GM12878 (cell line): ENCODE measurements at regions not wholly inside any gene's neighbourhood (a gene's known extent, or its start where the extent isn't known, plus 50 kb on each side); places are given as distances from the start of the nearest gene placed in this dataset.
"Not testable (repeated sequence)": the region's sequence is repeated elsewhere in the genome, so short reads cannot be mapped to it uniquely, and the experiment has no call there.

Source experiments
- ATAC-seq: fragments of 200-7000 bp; cut with Tn5 transposase; 3 replicates; pipeline ENCODE4 v1.9.1; 2020; ENCODE audit warnings: mild to moderate bottlenecking, moderate library complexity
- BruUV-seq: library from RNA; stranded (reverse); fragments of 400-500 nt; replicated peaks from 2 replicates; lab custom pipeline; 2021; lab: Mats Ljungman, UMichigan
- CTCF ChIA-PET: fragments of 300-600 bp; sonication (Branson Sonifier 250); formaldehyde crosslinking; extraction: SDS; loops from one replicate; lab custom pipeline; 2021; ENCODE audit warnings: inconsistent platforms; lab: Yijun Ruan, JAX
- POLR2A ChIA-PET: fragments of 350-600 bp; formaldehyde crosslinking; extraction: SDS; loops from one replicate; lab custom pipeline; 2021; ENCODE audit warnings: inconsistent platforms; lab: Charles Lee
- RAD21 ChIA-PET: fragments of 300-600 bp; sonication (Branson Sonifier 250); formaldehyde crosslinking; loops from one replicate; lab custom pipeline; 2023; ENCODE audit warnings: antibody characterized with exemption; ENCODE audit not compliant: unreplicated experiment; lab: Charles Lee
- SMC1A ChIA-PET: fragments of 300-600 bp; sonication (Branson Sonifier 250); formaldehyde crosslinking; loops from one replicate; lab custom pipeline; 2023; ENCODE audit not compliant: unreplicated experiment, uncharacterized antibody; lab: Charles Lee
- DNase-seq: peaks from one replicate; pipeline ENCODE4 v3.0.0-alpha.2; 2011; ENCODE audit warnings: low read depth, low spot score
- FAIRE-seq: peaks from 3 replicates; lab custom pipeline; 2011; peaks lifted over from hg19 to GRCh38; lab: Jason Lieb, UNC
- H2AFZ ChIP-seq: 2 replicates; pipeline ENCODE4 v1.6.0; 2011; ENCODE audit warnings: low read depth, low read length, control low read depth; ENCODE audit not compliant: control insufficient read depth
- H3K27ac ChIP-seq: 2 replicates; pipeline ENCODE4 v1.5.1; 2011; ENCODE audit warnings: control low read depth; ENCODE audit not compliant: control insufficient read depth, insufficient read depth
- H3K27me3 ChIP-seq, 2 experiments: replicated peaks in 1 of 2; 2 replicates each; pipeline versions ENCODE4 v1.6.0 to v1.6.1; 2011; ENCODE audit warnings: low read length in 1 of 2; ENCODE audit not compliant: control insufficient read depth in 2 of 2, insufficient read depth in 2 of 2
- H3K36me3 ChIP-seq, 2 experiments: 2 replicates each; pipeline ENCODE4 v1.5.1; 2011; ENCODE audit warnings: low read length in 1 of 2; ENCODE audit not compliant: control insufficient read depth in 2 of 2, insufficient read depth in 2 of 2
- H3K4me1 ChIP-seq: 2 replicates; pipeline ENCODE4 v1.6.1; 2011; ENCODE audit warnings: mild to moderate bottlenecking, low read length, moderate library complexity, mixed read lengths; ENCODE audit not compliant: control insufficient read depth, insufficient read depth
- H3K4me2 ChIP-seq: 2 replicates; pipeline ENCODE4 v1.6.0; 2011; ENCODE audit warnings: control low read depth; ENCODE audit not compliant: control insufficient read depth, insufficient read depth
- H3K4me3 ChIP-seq: fragments of 200-600 bp; sonication (generic); 2 replicates; pipeline ENCODE4 v1.5.1; 2016
- H3K79me2 ChIP-seq: 2 replicates; pipeline ENCODE4 v1.6.0; 2011; ENCODE audit warnings: low read length; ENCODE audit not compliant: control insufficient read depth, insufficient read depth
- H3K9ac ChIP-seq: 2 replicates; pipeline ENCODE4 v1.8.0; 2011; ENCODE audit warnings: low read length, control low read depth, mixed read lengths; ENCODE audit not compliant: control insufficient read depth, insufficient read depth
- H3K9me3 ChIP-seq: replicated peaks from 3 replicates; pipeline ENCODE4 v1.5.1; 2011; ENCODE audit warnings: mild to moderate bottlenecking, low read length; ENCODE audit not compliant: control insufficient read depth, insufficient read depth
- H4K20me1 ChIP-seq: 2 replicates; pipeline ENCODE4 v1.6.0; 2011; ENCODE audit not compliant: control insufficient read depth, insufficient read depth
- ATF2 ChIP-seq: IDR thresholded peaks from 2 replicates; pipeline ENCODE4 v1.6.1; 2012; ENCODE audit warnings: low read length, inconsistent platforms
- BCL11A ChIP-seq: IDR thresholded peaks from 2 replicates; pipeline ENCODE4 v1.6.1; 2011; ENCODE audit warnings: low read depth, low read length
- E2F4 ChIP-seq: IDR thresholded peaks from 2 replicates; pipeline ENCODE4 v1.6.1; 2012; ENCODE audit warnings: low read depth, low read length, improper control_type of control experiment
- HCFC1 ChIP-seq: fragments of 150-350 bp; IDR thresholded peaks from 2 replicates; pipeline ENCODE4 v1.6.1; 2014; ENCODE audit warnings: low read length
- MAX ChIP-seq: IDR thresholded peaks from 2 replicates; pipeline ENCODE4 v1.6.1; 2012; ENCODE audit warnings: low read depth, low read length, improper control_type of control experiment
- NFXL1 ChIP-seq: fragments of 450-650 bp; IDR thresholded peaks from 2 replicates; pipeline ENCODE4 v1.6.1; 2017; ENCODE audit warnings: antibody characterized with exemption, mild to moderate bottlenecking, borderline replicate concordance
- NRF1 ChIP-seq: conservative IDR thresholded peaks from 2 replicates; pipeline ENCODE4 v1.6.1; 2011; ENCODE audit warnings: mild to moderate bottlenecking, low read depth, low read length, improper control_type of control experiment
- PRDM15 ChIP-seq: fragments of 450-650 bp; formaldehyde crosslinking; IDR thresholded peaks from 2 replicates; pipeline ENCODE4 v1.4.0; 2020; ENCODE audit warnings: mild to moderate bottlenecking, moderate library complexity
- SIN3A ChIP-seq: IDR thresholded peaks from 2 replicates; pipeline ENCODE4 v1.6.1; 2012; ENCODE audit warnings: low read depth, low read length, improper control_type of control experiment
- SMAD1 ChIP-seq: fragments of 450-650 bp; IDR thresholded peaks from 2 replicates; pipeline ENCODE4 v1.6.1; 2018; ENCODE audit warnings: mild to moderate bottlenecking, low read depth; ENCODE audit not compliant: partially characterized antibody
- SPI1 ChIP-seq: IDR thresholded peaks from 2 replicates; pipeline ENCODE4 v1.6.1; 2011; ENCODE audit warnings: low read depth, mild to moderate bottlenecking, low read length, moderate library complexity, borderline replicate concordance; ENCODE audit not compliant: insufficient read depth
- WGBS: methylation state at CpG from one replicate; pipeline ENCODE4 v1.1.6; 2016; ENCODE audit warnings: low lambda C conversion rate; ENCODE audit not compliant: insufficient replicate concordance, insufficient coverage; ENCODE audit errors: missing lambda C conversion rate; 5-methylcytosine and 5-hydroxymethylcytosine counted together
- in situ Hi-C: fragments of 300-500 bp; cut with MboI; formaldehyde crosslinking; loops from 9 replicates; pipeline ENCODE4 v1.14.3; 2018; ENCODE audit warnings: mixed read lengths
- intact Hi-C: fragments of 100-400 bp; cut with micrococcal nuclease; formaldehyde crosslinking; loops from one replicate; pipeline ENCODE4 v1.14.2; 2022; ENCODE audit not compliant: unreplicated experiment

- FAIRE-seq (no peak), ATAC-seq (no peak), DNase-seq (no peak)
- intact Hi-C loops, result no loop called here
- in situ Hi-C loops, result no loop called here
- Histone ChIP-seq H3K79me2 (no peaks in the 10 kb centered on the region), H3K4me2 (no peak overlapping the region), H3K4me1 (no peaks in the 10 kb centered on the region), H3K27ac (no peak overlapping the region), H3K4me3 (no peak overlapping the region), H2AFZ (no peak overlapping the region), H3K36me3 (no peaks in the 10 kb centered on the region), H3K9me3 (no peaks in the 10 kb centered on the region; the same call in 2 of the 3 replicates), H4K20me1 (no peaks in the 10 kb centered on the region), H3K9ac (no peak overlapping the region), H3K27me3 (no peaks in the 10 kb centered on the region)
- POLR2A ChIA-PET, result no interaction called here
- SMC1A ChIA-PET, result interaction anchor here (0.6 to 1.1 kb wide), 2 partner anchors 9 to 17 kb away, joined by 3 read pairs; no protein-coding TSS in a partner anchor
- BruUV-seq, result no TSS peak
- no peak for TF ChIP-seq SMAD1
- TF ChIP-seq BCL11A, result no peak
- no peak for TF ChIP-seq SPI1
- no peak for TF ChIP-seq E2F4
- TF ChIP-seq SIN3A, result no peak
- TF ChIP-seq MAX, result no peak
- no peak for TF ChIP-seq HCFC1
- TF ChIP-seq ATF2, result no peak
- no peak for TF ChIP-seq NRF1
- TF ChIP-seq NFXL1, result no peak
- no peak for TF ChIP-seq PRDM15 (CRISPR knock-in tag)
- CTCF ChIA-PET, result interaction anchor here (0.8 kb wide), 1 partner anchor 12 kb away, joined by 3 read pairs; no protein-coding TSS in a partner anchor
- RAD21 ChIA-PET, result no interaction called here
- WGBS, result 40% methylated on average over 8 of the region's 8 CpGs
Observed at GRCh38 chr7:106534271-106534846, 126.6 kb downstream of the CCDC71L start.

- DNase-seq, H3K79me2 ChIP-seq, H3K36me3 ChIP-seq, H3K9me3 ChIP-seq, ATAC-seq, H3K27ac ChIP-seq, H3K4me3 ChIP-seq, in situ Hi-C loops, POLR2A ChIA-PET, FAIRE-seq, H3K4me1 ChIP-seq, H4K20me1 ChIP-seq, BruUV-seq, RAD21 ChIA-PET, intact Hi-C loops, H3K4me2 ChIP-seq, CTCF ChIA-PET, H3K27me3 ChIP-seq, H2AFZ ChIP-seq, H3K9ac ChIP-seq, SMC1A ChIA-PET: not testable (repeated sequence)
- 68% methylated on average over 5 of the region's 5 CpGs for WGBS
Observed at GRCh38 chr7:106530183-106530582, 130.8 kb downstream of the CCDC71L start.
